Stimulated activated CD8-positive, alpha-beta memory T cell treated with anti-CD3 and anti-CD28 coated beads, Interleukin-7, amount 100 ng/mL, for 48 hours (primary cell): ENCODE measurements at regions not wholly inside any gene's neighbourhood (a gene's known extent, or its start where the extent isn't known, plus 50 kb on each side); places are given as distances from the start of the nearest gene placed in this dataset.

ENCODE experiments used
- DNase-seq, 2 donors: peaks; one replicate each; pipeline ENCODE4 v3.0.0-alpha.2; 2020; ENCODE audit warnings: low read depth in 1 of 2; ENCODE audit errors: extremely low read depth in 1 of 2

GRCh38 chr11:95335989-95336388 lies 105.0 kb upstream of the SESN3 start:
- DNase-seq, result no peak

GRCh38 chr11:95331161-95331560 lies 100.2 kb upstream of the SESN3 start:
- no peak for DNase-seq

GRCh38 chr11:95330302-95330701 lies 99.3 kb upstream of the SESN3 start:
- no peak for DNase-seq

GRCh38 chr11:95327273-95327948 lies 96.4 kb upstream of the SESN3 start:
- no peak for DNase-seq

DNA sequence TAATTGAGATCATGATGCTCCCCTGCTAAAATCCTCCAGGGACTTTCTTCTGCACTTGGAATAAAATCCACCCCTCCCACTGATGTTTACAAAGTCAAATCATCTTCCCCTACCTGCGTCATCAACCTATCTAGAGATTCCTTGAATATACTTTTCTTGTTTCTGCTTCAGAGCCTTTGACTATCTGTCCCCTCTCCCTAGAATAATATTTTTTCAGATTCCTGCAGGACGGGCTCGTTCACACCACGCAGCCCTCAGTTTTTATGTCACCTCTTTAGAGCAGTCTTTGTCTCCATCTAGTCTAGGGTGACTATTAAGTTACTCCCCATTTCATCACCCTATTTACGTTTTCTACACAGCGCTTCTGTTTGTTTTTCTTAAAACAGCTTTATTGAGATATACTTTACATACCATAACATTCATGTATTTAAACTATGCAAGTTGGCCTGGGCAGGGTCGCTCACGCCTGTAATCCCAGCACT lies 94.8 kb upstream of the SESN3 start:
- DNase-seq, result no peak

GRCh38 chr11:95324826-95325225 lies 93.8 kb upstream of the SESN3 start:
- no peak for DNase-seq

DNA sequence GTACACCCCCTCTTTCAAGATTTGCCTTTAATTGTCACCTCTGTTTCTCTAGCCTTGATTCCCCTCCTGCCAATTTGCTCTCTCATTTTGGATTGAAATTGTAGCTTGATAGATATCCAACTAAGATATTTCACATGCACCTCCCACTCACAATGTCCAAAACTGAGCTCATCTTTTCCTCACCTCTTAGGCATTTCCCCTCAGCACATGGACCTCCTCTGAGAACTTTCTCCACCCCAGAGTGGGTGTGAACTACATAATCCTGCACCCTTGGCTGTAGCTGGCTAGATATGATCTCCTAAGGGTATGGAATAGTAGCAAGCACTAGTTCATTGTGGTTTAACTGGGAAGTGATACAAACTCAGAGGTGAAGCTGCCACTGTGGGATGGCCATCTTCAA lies 91.5 kb upstream of the SESN3 start:
- DNase-seq, result no peak

- no peak for DNase-seq
Measured at GRCh38 chr11:95318498-95318897, 87.5 kb upstream of the SESN3 start.

GRCh38 chr11:95308512-95309035 lies 77.6 kb upstream of the SESN3 start:
- no peak for DNase-seq

- DNase-seq, result no peak
Measured at GRCh38 chr11:95307286-95307685, 76.3 kb upstream of the SESN3 start.

DNA sequence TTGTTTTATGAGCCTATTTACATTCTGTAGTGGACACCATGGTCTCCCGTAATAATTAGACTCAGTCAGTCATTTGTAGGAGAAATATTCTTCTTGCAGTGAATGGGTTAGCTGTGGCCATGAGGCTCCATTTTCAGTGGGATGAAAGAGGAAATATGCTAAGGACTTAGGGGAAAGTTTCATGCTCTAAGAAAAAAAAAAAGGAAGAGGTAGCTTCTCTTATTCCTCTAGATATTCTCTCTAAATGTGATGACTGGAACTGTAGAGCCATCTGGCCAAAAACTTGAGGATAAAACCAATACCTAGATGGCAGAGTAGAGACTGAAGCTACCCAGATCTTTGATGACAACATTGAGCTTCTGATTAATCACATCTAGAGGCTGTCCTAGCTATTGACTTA lies 75.8 kb upstream of the SESN3 start:
- DNase-seq, result no peak

- no peak for DNase-seq
Measured at GRCh38 chr11:95306123-95306522, 75.1 kb upstream of the SESN3 start.

DNA sequence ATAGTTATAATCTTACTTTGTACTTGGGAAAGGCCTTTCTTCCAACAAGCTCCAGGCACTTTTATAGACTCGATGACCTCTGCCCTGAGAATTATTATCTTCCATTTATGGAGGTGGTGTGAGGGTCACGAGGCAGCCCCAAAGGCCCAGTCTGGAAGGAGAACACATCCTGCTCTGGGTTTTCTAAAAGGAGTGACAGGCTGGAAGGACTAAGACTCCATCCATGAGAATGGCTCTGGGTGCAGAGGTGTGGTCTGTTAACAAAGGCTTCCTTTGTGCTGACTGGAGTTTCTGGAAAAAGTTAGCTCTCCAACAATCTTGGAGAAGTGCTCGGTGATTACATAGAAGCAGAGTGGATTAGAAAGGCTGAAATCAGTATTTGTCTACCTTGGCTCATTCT lies 74.7 kb upstream of the SESN3 start:
- DNase-seq, result no peak

- no peak for DNase-seq
Measured at GRCh38 chr11:95304777-95305176, 73.8 kb upstream of the SESN3 start.

- no peak for DNase-seq
Measured at GRCh38 chr11:95302211-95302610, 71.2 kb upstream of the SESN3 start.

DNA sequence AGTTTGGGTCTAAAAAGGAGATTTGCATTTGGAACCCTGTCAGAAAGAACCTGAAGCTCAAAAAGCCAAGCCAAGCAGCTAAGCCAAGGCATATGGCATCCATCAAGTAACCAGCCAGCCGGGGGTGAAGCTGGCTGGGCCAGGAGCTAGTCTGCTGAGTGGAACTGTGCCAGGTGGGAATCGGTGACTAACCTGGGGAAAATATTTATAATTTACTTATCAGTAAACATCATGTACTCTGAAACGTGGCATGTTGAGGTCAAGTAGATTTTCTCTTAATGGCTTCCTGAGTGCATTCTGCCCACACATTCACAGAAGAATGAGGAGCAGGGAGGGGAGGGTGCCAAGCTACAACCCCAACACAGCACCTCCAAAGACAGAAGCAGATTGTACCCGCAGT lies 70.5 kb upstream of the SESN3 start:
- no peak for DNase-seq

DNA sequence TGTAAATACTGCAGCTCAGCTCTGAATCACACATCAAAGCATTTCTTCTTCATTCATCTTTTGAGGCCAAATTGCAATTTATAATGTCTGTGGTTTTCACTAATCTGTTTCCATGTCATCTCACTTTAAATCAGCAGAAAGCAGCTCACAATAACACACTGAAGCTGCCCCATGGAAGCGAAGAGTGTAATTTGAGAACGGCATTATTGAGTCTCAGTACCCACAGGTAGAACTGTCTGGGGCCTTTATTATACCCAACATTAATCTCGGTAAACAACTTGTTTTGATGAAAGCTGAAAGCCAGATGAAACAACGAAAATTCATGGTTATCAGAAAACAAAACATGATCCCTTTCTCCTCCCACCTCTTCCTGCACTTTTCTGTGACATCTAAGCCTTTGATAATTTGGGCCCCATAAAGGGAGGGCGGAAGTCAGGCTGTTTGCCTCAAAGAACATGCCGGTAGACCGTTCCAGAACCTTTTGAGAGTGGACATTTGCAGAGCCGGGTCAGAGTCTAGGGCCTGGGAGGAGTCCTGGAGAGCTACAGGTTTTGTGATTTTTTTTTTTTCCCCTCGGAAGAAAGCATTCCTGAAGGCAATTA lies 68.2 kb upstream of the SESN3 start:
- DNase-seq, result no peak

DNA sequence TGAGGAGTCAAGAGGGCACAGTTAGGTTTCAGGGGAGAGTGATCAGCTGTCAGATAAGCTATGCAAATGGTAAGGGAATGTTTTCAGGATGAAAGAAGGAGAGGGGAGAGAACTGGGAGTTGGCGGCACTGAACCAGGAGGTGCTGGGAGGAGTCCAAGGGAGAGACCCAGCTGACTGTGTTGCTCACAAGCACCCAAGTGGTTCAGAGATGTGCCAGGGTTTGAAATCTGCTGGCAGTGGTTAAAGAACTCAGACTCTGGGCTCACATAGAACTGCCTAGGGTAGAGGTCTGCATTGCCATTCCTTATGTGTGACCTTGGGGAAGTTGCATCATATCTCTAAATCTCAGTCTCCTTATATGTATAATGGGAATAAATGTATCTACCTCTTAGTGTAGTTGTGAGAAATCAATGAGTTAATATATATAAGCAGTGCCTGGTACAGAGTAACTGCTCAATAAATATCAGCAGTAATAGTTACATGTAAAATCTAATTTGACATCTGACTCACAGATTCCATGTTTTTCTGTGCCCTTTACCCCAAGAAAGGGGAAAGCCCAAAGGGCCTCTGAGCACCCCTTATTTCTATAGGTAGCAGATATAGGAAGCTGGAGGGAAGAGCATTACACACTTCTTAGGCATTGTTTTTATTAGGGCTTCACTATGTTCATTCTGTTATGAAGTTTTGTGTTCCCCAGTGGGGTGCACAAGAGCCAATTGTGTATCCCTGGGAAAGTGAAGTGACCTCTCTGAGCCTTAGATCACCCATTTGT lies 66.9 kb upstream of the SESN3 start:
- DNase-seq, result no peak

DNA sequence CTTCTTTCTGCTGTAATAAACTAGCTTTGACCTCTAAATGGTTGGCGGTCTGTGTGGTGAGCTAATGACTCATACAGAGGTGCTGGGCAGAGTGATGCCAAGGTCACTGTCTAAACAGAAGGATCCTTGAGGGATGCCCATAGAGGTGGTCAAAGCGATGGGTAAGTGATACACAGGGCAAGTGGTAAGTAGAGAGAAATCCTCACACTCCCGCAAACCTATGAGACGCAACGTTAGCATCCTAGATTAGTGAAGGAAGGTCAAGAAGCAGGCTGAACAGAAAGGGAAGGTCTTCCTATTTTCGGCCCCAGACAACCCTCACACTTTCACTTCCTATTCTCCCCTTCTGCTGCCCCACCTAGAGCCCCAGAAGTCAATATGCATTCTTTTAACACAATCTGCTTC lies 65.6 kb upstream of the SESN3 start:
- DNase-seq, result no peak

GRCh38 chr11:95296165-95296564 lies 65.2 kb upstream of the SESN3 start:
- DNase-seq, result no peak

- DNase-seq, result no peak
Measured at GRCh38 chr11:95295382-95296149, 64.6 kb upstream of the SESN3 start.
